Thoracic aorta (tissue), 2 donors: ENCODE measurements at regions not wholly inside any gene's neighbourhood (a gene's known extent, or its start where the extent isn't known, plus 50 kb on each side); places are given as distances from the start of the nearest gene placed in this dataset.

ENCODE experiments used
- ATAC-seq: fragments of 150-250 bp; one replicate; pipeline ENCODE4 v1.8.0; 2017; ENCODE audit warnings: low read depth; ENCODE audit not compliant: insufficient number of reproducible peaks, low FRiP score
- DNase-seq: peaks from one replicate; pipeline ENCODE4 v3.0.0-alpha.2; 2020; ENCODE audit warnings: low spot score
- H3K27ac ChIP-seq, 2 donors: fragments of 200-600 bp; sonication (generic); 1 replicate in 1 of 2; 2 replicates in 1 of 2; pipeline ENCODE4 v1.5.1; 2016; ENCODE audit warnings: mild to moderate bottlenecking in 2 of 2, moderate library complexity in 2 of 2
- H3K27me3 ChIP-seq: fragments of 200-600 bp; sonication (generic); replicated peaks from 2 replicates; pipeline ENCODE4 v1.6.0; 2016; ENCODE audit warnings: mild to moderate bottlenecking; ENCODE audit not compliant: insufficient read depth
- H3K36me3 ChIP-seq: fragments of 200-600 bp; sonication (generic); one replicate; pipeline ENCODE4 v1.5.1; 2016
- H3K4me1 ChIP-seq, 2 donors: fragments of 200-600 bp; sonication (generic); 1 replicate in 1 of 2; 2 replicates in 1 of 2; pipeline versions ENCODE4 v1.5.1 to v1.6.0; 2016; ENCODE audit warnings: low read depth in 2 of 2, mild to moderate bottlenecking in 1 of 2; ENCODE audit not compliant: control insufficient read depth in 1 of 2
- H3K4me3 ChIP-seq: fragments of 200-600 bp; sonication (generic); 2 replicates; pipeline ENCODE4 v1.5.1; 2016; ENCODE audit warnings: mild to moderate bottlenecking
- H3K9me3 ChIP-seq: fragments of 200-600 bp; sonication (generic); 2 replicates; pipeline ENCODE4 v1.5.1; 2016
- CTCF ChIP-seq: fragments of 200-600 bp; sonication (generic); IDR thresholded peaks from one replicate; pipeline ENCODE4 v1.5.1; 2019; ENCODE audit warnings: antibody characterized with exemption

GRCh38 chr11:111183706-111184105, 61.8 kb upstream of the POU2AF2 start:
- H3K4me3 ChIP-seq: no peak overlapping the region
- no peaks in the 10 kb centered on the region for H3K36me3 ChIP-seq
- no peak overlapping the region for H3K27ac ChIP-seq
- peaks cover 0 to 4% of the 10 kb centered on the region in 2 donors for H3K4me1 ChIP-seq
- ATAC-seq (no peak), DNase-seq (no peak)
- H3K27me3 ChIP-seq: no peaks in the 10 kb centered on the region
- H3K9me3 ChIP-seq: no peaks in the 10 kb centered on the region
- no peak for TF ChIP-seq CTCF

DNA sequence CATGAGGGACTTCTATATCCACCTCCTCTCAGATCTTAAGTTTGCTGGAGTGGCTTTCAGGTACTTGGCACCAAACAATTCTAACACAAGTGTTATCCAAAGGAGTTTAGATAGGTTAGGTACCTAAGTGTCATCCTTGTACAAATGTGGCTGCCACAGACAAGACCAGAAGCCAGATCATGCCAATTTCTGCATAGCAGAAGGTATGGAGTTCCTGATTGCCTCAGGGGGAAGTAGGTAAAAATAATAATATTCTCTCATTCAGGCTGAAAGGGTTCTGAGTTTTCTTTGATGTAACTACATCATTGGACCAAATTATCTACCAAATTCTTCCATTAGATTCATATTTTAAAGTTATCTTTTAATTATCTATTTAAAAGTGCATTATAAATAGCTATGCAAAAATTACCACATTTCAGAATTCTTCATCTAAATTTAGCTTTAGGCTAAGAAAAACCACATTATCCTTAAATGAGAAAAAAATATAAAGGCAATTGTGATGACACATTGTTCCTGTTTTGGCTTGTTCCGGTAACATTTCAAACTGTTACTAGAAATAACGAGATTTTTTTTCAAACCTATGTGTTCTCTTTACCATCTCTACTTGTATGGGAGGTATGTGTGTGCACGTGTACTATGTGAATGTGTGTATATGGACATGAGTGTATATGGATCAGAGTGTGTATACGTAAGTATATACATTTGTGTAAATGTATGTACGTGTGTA, 66.2 kb upstream of the POU2AF2 start:
- Histone ChIP-seq H3K27ac (no peak overlapping the region), H3K9me3 (no peaks in the 10 kb centered on the region), H3K27me3 (no peaks in the 10 kb centered on the region), H3K4me3 (no peak overlapping the region), H3K36me3 (no peaks in the 10 kb centered on the region), H3K4me1 (no peaks in the 10 kb centered on the region)
- ATAC-seq: no peak
- no peak for TF ChIP-seq CTCF
- no peak for DNase-seq

DNA sequence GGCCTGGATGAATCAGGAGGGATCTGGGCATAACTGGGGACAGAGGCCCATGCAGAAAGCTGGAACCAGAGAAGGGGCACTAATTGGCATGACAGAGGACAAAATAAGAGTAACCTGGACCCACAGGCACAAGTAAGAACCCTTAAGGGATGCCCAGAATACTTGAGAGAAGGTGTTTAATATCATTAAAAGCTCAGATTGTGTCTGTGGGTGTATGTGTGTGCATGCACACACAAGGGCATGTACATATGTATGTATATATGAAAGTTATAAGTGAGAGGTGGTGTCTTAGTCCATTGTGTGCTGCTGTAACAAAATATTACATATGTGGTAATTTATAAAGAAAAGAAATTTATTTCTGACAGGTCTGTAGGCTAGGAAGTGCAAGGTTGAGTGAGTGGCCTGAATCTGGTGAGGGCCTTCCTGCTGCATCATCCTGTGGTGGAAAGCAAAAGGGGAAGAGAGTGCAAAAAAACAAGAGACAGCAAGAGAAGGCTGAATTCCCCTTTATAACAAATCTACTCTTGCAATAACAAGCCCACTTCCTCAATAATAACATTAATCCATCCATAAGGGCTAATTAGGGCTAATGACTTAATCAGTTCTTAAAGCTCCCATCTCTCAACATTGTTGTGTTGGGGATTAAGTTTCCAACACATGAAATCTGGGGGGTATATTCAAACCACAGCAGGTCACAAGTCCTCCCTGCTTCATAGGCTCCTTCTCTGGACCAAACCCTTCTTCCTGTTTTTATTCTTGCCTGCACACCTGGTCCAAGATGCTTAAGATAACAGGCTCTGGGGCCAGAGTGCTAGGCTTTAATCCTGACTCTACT, 68.3 kb upstream of the POU2AF2 start:
- H3K9me3 ChIP-seq: no peaks in the 10 kb centered on the region
- H3K4me3 ChIP-seq: no peak overlapping the region
- H3K36me3 ChIP-seq: no peaks in the 10 kb centered on the region
- TF ChIP-seq CTCF: no peak
- no peaks in the 10 kb centered on the region for H3K4me1 ChIP-seq
- DNase-seq (no peak), ATAC-seq (no peak)
- no peak overlapping the region for H3K27ac ChIP-seq
- no peaks in the 10 kb centered on the region for H3K27me3 ChIP-seq

GRCh38 chr11:111176603-111177002, 68.9 kb upstream of the POU2AF2 start:
- no peak for DNase-seq
- no peak for ATAC-seq

More at GRCh38 chr11:111176603-111177002, 68.9 kb upstream of the POU2AF2 start:
- Histone ChIP-seq H3K4me3 (no peak overlapping the region), H3K36me3 (no peaks in the 10 kb centered on the region), H3K27me3 (no peaks in the 10 kb centered on the region), H3K9me3 (no peaks in the 10 kb centered on the region), H3K4me1 (no peaks in the 10 kb centered on the region), H3K27ac (no peak overlapping the region)
- TF ChIP-seq CTCF: no peak
